K562 (cell line): ENCODE measurements at regions not wholly inside any gene's neighbourhood (a gene's known extent, or its start where the extent isn't known, plus 50 kb on each side); places are given as distances from the start of the nearest gene placed in this dataset.

Experiments used
- ATAC-seq: fragments of 200-7000 bp; cut with Tn5 transposase; 3 replicates; pipeline ENCODE4 v1.9.1; 2020; ENCODE audit warnings: moderate library complexity
- BruUV-seq: library from RNA; stranded (reverse); fragments of 400-500 nt; replicated peaks from 2 replicates; lab custom pipeline; 2021; lab: Mats Ljungman, UMichigan
- CTCF ChIA-PET: fragments of 300-600 bp; formaldehyde crosslinking; extraction: SDS; loops from one replicate; lab custom pipeline; 2021; ENCODE audit warnings: low intra/inter-chr PET ratio; lab: Yijun Ruan, JAX
- POLR2A ChIA-PET: fragments of 300-600, 350-650 bp; sonication (Branson Sonifier 250); formaldehyde crosslinking; extraction: SDS; loops from one replicate; lab custom pipeline; 2021; ENCODE audit warnings: antibody characterized with exemption, inconsistent platforms; lab: Yijun Ruan, JAX
- DNase-seq, 4 experiments: peaks; one replicate each; pipeline versions ENCODE4 v3.0.0 to v3.0.0-alpha.2; 2011 to 2018; ENCODE audit warnings: low spot score in 3 of 4, mixed read lengths in 3 of 4; ENCODE audit errors: extremely low read depth in 1 of 4
- FAIRE-seq: peaks from 2 replicates; lab custom pipeline; 2011; peaks lifted over from hg19 to GRCh38; lab: Jason Lieb, UNC
- H2AFZ ChIP-seq: 2 replicates; pipeline ENCODE4 v1.6.0; 2011; ENCODE audit warnings: low read depth, low read length, control low read depth, inconsistent platforms
- H3K27ac ChIP-seq: fragments of 200-600 bp; 3 replicates; pipeline ENCODE4 v1.8.0; 2011; ENCODE audit warnings: low read depth, mild to moderate bottlenecking, control low read depth, inconsistent platforms, low read length, moderate library complexity, mixed read lengths; ENCODE audit errors: extremely low read depth
- H3K27me3 ChIP-seq, 2 experiments: fragments of 300-600 bp in 1 of 2; 2 replicates in 1 of 2; 3 replicates in 1 of 2; pipeline versions ENCODE4 v1.6.0 to v1.8.0; 2011; ENCODE audit warnings: inconsistent platforms in 2 of 2, low read length in 2 of 2, mild to moderate bottlenecking in 1 of 2, mixed read lengths in 1 of 2, moderate library complexity in 1 of 2; ENCODE audit not compliant: control insufficient read depth in 2 of 2, insufficient read depth in 2 of 2
- H3K36me3 ChIP-seq: fragments of 300-600 bp; 3 replicates; pipeline ENCODE4 v1.8.0; 2011; ENCODE audit warnings: mild to moderate bottlenecking, low read length, inconsistent platforms; ENCODE audit not compliant: control insufficient read depth, insufficient read depth
- H3K4me1 ChIP-seq, 2 experiments: fragments of 200-600 bp in 1 of 2; replicated peaks in 1 of 2; 2 replicates in 1 of 2; 3 replicates in 1 of 2; pipeline versions ENCODE4 v1.5.1 to v1.8.0; 2011; ENCODE audit warnings: inconsistent platforms in 2 of 2, low read length in 2 of 2, mild to moderate bottlenecking in 1 of 2, mixed read lengths in 1 of 2, moderate library complexity in 1 of 2; ENCODE audit not compliant: control insufficient read depth in 2 of 2, insufficient read depth in 2 of 2
- H3K4me2 ChIP-seq: 2 replicates; pipeline ENCODE4 v1.6.1; 2011; ENCODE audit warnings: low read length, control low read depth, inconsistent platforms, mixed read lengths; ENCODE audit not compliant: insufficient read depth
- H3K4me3 ChIP-seq: fragments of 200-600 bp; sonication (generic), shearing (Covaris generic); 2 replicates; pipeline ENCODE4 v1.5.1; 2016; ENCODE audit warnings: control low read depth, inconsistent platforms
- H3K79me2 ChIP-seq: fragments of 200-600 bp; 3 replicates; pipeline ENCODE4 v1.8.0; 2011; ENCODE audit warnings: low read length, inconsistent platforms; ENCODE audit not compliant: control insufficient read depth, insufficient read depth
- H3K9ac ChIP-seq, 2 experiments: 2 replicates each; pipeline versions ENCODE4 v1.6.0 to v1.6.1; 2011; ENCODE audit warnings: low read depth in 2 of 2, low read length in 2 of 2, control low read depth in 1 of 2, inconsistent platforms in 1 of 2, mild to moderate bottlenecking in 1 of 2, mixed read lengths in 1 of 2; ENCODE audit not compliant: insufficient read depth in 1 of 2
- H3K9me1 ChIP-seq: one replicate; pipeline ENCODE4 v1.6.0; 2011; ENCODE audit warnings: inconsistent platforms, mild to moderate bottlenecking, low read length, moderate library complexity; ENCODE audit not compliant: control insufficient read depth, insufficient read depth
- H3K9me3 ChIP-seq: replicated peaks from 2 replicates; pipeline ENCODE4 v1.5.1; 2011; ENCODE audit warnings: low read depth, low read length, inconsistent platforms; ENCODE audit not compliant: control insufficient read depth, insufficient read depth
- H4K20me1 ChIP-seq: replicated peaks from 2 replicates; pipeline ENCODE4 v1.6.1; 2011; ENCODE audit warnings: low read length, inconsistent platforms, mixed read lengths; ENCODE audit not compliant: control insufficient read depth, insufficient read depth
- MNT ChIP-seq, 2 experiments: fragments of 450-650 bp; conservative IDR thresholded peaks; 2 replicates each; pipeline ENCODE4 v1.6.1; 2017; ENCODE audit warnings: mild to moderate bottlenecking in 2 of 2, moderate library complexity in 2 of 2
- NBN ChIP-seq: fragments of 450-650 bp; IDR thresholded peaks from 2 replicates; pipeline ENCODE4 v1.6.1; 2016; ENCODE audit warnings: low read depth, mild to moderate bottlenecking
- PYGO2 ChIP-seq: fragments of 450-650 bp; IDR thresholded peaks from 2 replicates; pipeline ENCODE4 v1.6.1; 2016; ENCODE audit warnings: mild to moderate bottlenecking, missing genetic modification characterization, moderate library complexity, missing compliant biosample characterization
- SRF ChIP-seq, 2 experiments: fragments of 250-450, 450-650 bp in 1 of 2; sonication (Bioruptor Pico) in 1 of 2; sonication (generic) in 1 of 2; formaldehyde crosslinking; IDR thresholded peaks; 2 replicates each; pipeline versions ENCODE4 v1.5.0 to v1.5.1; 2020 to 2022; ENCODE audit warnings: mild to moderate bottlenecking in 1 of 2, missing genetic modification reagents in 1 of 2
- TAF7 ChIP-seq: fragments of 450-650 bp; IDR thresholded peaks from 2 replicates; pipeline ENCODE4 v1.6.1; 2016; ENCODE audit warnings: missing genetic modification characterization, missing compliant biosample characterization
- U2AF1 ChIP-seq: fragments of 200-400 bp; formaldehyde crosslinking; optimal IDR thresholded peaks from 2 replicates; pipeline ENCODE3; 2017; ENCODE audit warnings: mild to moderate bottlenecking, low read depth, low read length, moderate library complexity
- U2AF2 ChIP-seq: fragments of 200-400 bp; formaldehyde crosslinking; optimal IDR thresholded peaks from 2 replicates; pipeline ENCODE3; 2017; ENCODE audit warnings: low read depth, mild to moderate bottlenecking, low read length
- ZKSCAN3 ChIP-seq: fragments of 250-450 bp; sonication (Bioruptor Pico); IDR thresholded peaks from 2 replicates; pipeline ENCODE4 v1.4.0; 2020
- ZNF197 ChIP-seq: fragments of 200-800 bp; sonication (Bioruptor generic); IDR thresholded peaks from 2 replicates; pipeline ENCODE4 v1.6.1; 2016; ENCODE audit warnings: low read depth, missing genetic modification characterization, missing compliant biosample characterization
- ZNF583 ChIP-seq: fragments of 250-450 bp; sonication (Bioruptor Pico); IDR thresholded peaks from 2 replicates; pipeline ENCODE4 v1.4.0; 2020
- ZNF830 ChIP-seq: fragments of 250-450 bp; sonication (Bioruptor Pico); IDR thresholded peaks from 2 replicates; pipeline ENCODE4 v1.5.0; 2021; ENCODE audit warnings: mild to moderate bottlenecking
- WGBS: fragments of 100-300 bp; shearing (Covaris generic); methylation state at CpG from one replicate; pipeline ENCODE4 v1.1.6; 2016; ENCODE audit warnings: low coverage, mixed read lengths; ENCODE audit not compliant: insufficient coverage; ENCODE audit errors: missing lambda C conversion rate; 5-methylcytosine and 5-hydroxymethylcytosine counted together
- in situ Hi-C: fragments of 300-500 bp; cut with MboI; formaldehyde crosslinking; loops from 4 replicates; pipeline ENCODE4 v1.15.0; 2018; ENCODE audit warnings: inconsistent platforms, mixed read lengths
- intact Hi-C: fragments of 100-400 bp; cut with micrococcal nuclease; formaldehyde crosslinking; loops from 2 replicates; pipeline ENCODE4 v1.14.2; 2022
- TF ChIP-seq, protein P1 (sequence below): fragments of 250-450 bp; sonication (Bioruptor Pico); IDR thresholded peaks from 2 replicates; pipeline ENCODE4 v1.6.1; 2021; ENCODE audit warnings: mild to moderate bottlenecking

DNA sequence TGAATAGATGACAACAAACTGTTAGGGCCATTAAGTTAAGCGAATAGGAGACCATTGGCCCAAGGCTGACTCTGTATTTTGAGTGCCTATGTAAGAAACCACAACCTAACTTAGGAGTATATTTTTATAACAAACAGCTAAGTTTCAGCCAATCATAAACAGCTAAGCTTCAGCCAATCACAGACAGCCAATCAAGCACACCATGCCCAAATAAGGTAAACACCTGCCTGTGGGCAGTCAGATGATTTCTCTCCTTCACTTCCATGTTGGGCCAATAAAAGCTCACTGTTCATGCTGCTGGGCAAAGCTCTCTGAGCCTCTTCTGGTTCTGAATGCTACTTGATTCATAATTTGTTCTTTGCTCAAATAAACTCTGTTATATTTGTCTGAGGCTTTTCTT lies 344.6 kb downstream of the BTG1 start:
- intact Hi-C loops, result no loop called here

DNA sequence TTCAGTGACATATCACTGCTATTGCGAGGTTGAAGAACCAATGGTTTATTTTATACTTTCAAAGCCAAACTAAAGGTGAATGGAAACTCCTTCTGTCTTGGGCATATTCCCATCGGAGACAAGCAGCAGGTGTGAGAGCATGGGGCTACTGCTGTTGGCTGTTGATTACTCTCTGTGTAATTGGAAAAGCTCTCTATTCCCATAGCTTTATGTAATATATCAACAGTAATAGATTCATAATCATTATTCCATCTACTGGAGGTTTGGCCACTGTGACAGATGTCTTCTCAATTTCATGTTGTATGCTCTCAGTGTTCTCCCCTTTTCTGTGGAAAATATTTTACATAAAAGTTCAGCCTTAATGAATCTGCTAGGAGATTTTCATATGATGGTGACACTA lies 352.0 kb downstream of the BTG1 start:
- POLR2A ChIA-PET, result no interaction called here
- in situ Hi-C loops, result no loop called here
- Histone ChIP-seq H3K9me3 (no peaks in the 10 kb centered on the region), H3K27ac (no peak overlapping the region)
- 61% methylated on average over 2 of the region's 2 CpGs for WGBS
- DNase-seq (no peak), FAIRE-seq (no peak)
- TF ChIP-seq ZNF583 (CRISPR knock-in tag), result no peak
- TF ChIP-seq TAF7 (tag), result no peak
- TF ChIP-seq ZNF197 (CRISPR knock-in tag), result no peak
- no peak for TF ChIP-seq NBN
- TF ChIP-seq PYGO2, result no peak
- no peak for TF ChIP-seq U2AF1
- no peak for TF ChIP-seq ZKSCAN3 (CRISPR knock-in tag)
- TF ChIP-seq ZNF830, result no peak
- TF ChIP-seq MNT (conservative IDR thresholded peaks at IDR 0.05), result no peak
- TF ChIP-seq, protein P1, sequence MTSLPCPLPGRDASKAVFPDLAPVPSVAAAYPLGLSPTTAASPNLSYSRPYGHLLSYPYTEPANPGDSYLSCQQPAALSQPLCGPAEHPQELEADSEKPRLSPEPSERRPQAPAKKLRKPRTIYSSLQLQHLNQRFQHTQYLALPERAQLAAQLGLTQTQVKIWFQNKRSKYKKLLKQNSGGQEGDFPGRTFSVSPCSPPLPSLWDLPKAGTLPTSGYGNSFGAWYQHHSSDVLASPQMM, result no peak
- TF ChIP-seq, all 486 proteins: peak for 0
- no peak overlapping the region for H3K9ac ChIP-seq
- no peak for ATAC-seq
- no peaks in the 10 kb centered on the region for H3K9me1 ChIP-seq
- H2AFZ ChIP-seq, result no peak overlapping the region
- H3K4me1 ChIP-seq, result no peaks in the 10 kb centered on the region
- H3K79me2 ChIP-seq, result no peaks in the 10 kb centered on the region
- intact Hi-C loops, result no loop called here
- BruUV-seq, result no TSS peak
- H3K4me3 ChIP-seq, result no peak overlapping the region
- H3K27me3 ChIP-seq, result no peaks in the 10 kb centered on the region
- H3K4me2 ChIP-seq, result no peak overlapping the region
- no peaks in the 10 kb centered on the region; the same call in 1 of the 3 replicates for H3K36me3 ChIP-seq
- CTCF ChIA-PET, result no interaction called here
- H4K20me1 ChIP-seq, result no peaks in the 10 kb centered on the region

More for the DNA sequence above, 344.6 kb downstream of the BTG1 start:
- Histone ChIP-seq H4K20me1 (no peaks in the 10 kb centered on the region), H3K4me2 (no peak overlapping the region), H3K9ac (no peak overlapping the region), H3K79me2 (no peaks in the 10 kb centered on the region), H3K4me1 (no peaks in the 10 kb centered on the region), H3K27ac (no peak overlapping the region), H3K27me3 (no peaks in the 10 kb centered on the region), H3K4me3 (no peak overlapping the region), H3K9me3 (no peaks in the 10 kb centered on the region), H3K36me3 (peaks cover 27% of the 10 kb centered on the region), H3K9me1 (no peaks in the 10 kb centered on the region), H2AFZ (no peak overlapping the region)
- ChIA-PET CTCF (no interaction called here), POLR2A (interaction anchor here (0.6 kb wide), 1 partner anchor 9 kb away, joined by 3 read pairs; no protein-coding TSS in a partner anchor)
- TF ChIP-seq SRF (CRISPR knock-in tag; IDR thresholded peaks at IDR 0.05) (peak in 1 of 2 experiments; percentile 94; a peak in 2 of 4 replicates), U2AF2 (no peak)
- WGBS, result 86% methylated on average over 1 of the region's 1 CpG
- FAIRE-seq, result no peak
- DNase-seq, result no peak
- BruUV-seq, result no TSS peak
- ATAC-seq, result 0 out of 3 replicates have a peak, but pooled peaks have one; percentile 27
- in situ Hi-C loops, result loop anchor here (25.0 kb wide), 1 partner anchor 761 kb away; no protein-coding TSS in a partner anchor
